ENCODE measurements at regions not wholly inside any gene's neighbourhood (a gene's known extent, or its start where the extent isn't known, plus 50 kb on each side); places are given as distances from the start of the nearest gene placed in this dataset.

GRCh38 chr13:46953941-46954340 lies 57.1 kb upstream of the HTR2A start:
- Histone ChIP-seq H3K27me3 (ENCODE audit: insufficient read depth, low read depth, low read length) (no peaks in the 10 kb centered on the region), H3F3A (ENCODE audit: insufficient read depth, low read length, poor library complexity, severe bottlenecking) (no peaks in the 10 kb centered on the region), H3K4me3 (ENCODE audit: low read length) (no peak overlapping the region), H4K20me1 (ENCODE audit: insufficient read depth) (no peaks in the 10 kb centered on the region), H2AFZ (ENCODE audit: low read depth, low read length) (no peak overlapping the region), H3K79me2 (replicated peaks; ENCODE audit: insufficient read depth, low read length) (no peaks in the 10 kb centered on the region), H3K27ac (ENCODE audit: low read length) (no peak overlapping the region), H3K4me2 (ENCODE audit: low read length) (no peak overlapping the region), H3K36me3 (ENCODE audit: insufficient read depth, low read length) (no peaks in the 10 kb centered on the region), H3K9me3 (ENCODE audit: low read length) (no peaks in the 10 kb centered on the region), H3K9ac (ENCODE audit: low read length) (no peak overlapping the region), H3K9me2 (ENCODE audit: insufficient read depth, low read length) (no peaks in the 10 kb centered on the region)
- no peak for TF ChIP-seq CTCF (IDR thresholded peaks at IDR 0.05; ENCODE audit: poor library complexity, severe bottlenecking)
- no peak for TF ChIP-seq RAD21 (conservative IDR thresholded peaks at IDR 0.05)
- no peak for TF ChIP-seq POLR2AphosphoS5 (IDR thresholded peaks at IDR 0.05)
- no peak for TF ChIP-seq EZH2 (IDR thresholded peaks at IDR 0.05; ENCODE audit: borderline replicate concordance, insufficient read depth, low read length, poor library complexity, severe bottlenecking)
- TF ChIP-seq EP300 (conservative IDR thresholded peaks at IDR 0.05; ENCODE audit: poor library complexity, severe bottlenecking), result no peak
- TF ChIP-seq REST (IDR thresholded peaks at IDR 0.05; ENCODE audit: borderline replicate concordance), result no peak
- TF ChIP-seq MXI1 (conservative IDR thresholded peaks at IDR 0.05; ENCODE audit: poor library complexity, severe bottlenecking), result no peak
- TF ChIP-seq SMC3 (conservative IDR thresholded peaks at IDR 0.05; ENCODE audit: poor library complexity), result no peak
- TF ChIP-seq TAF1 (IDR thresholded peaks at IDR 0.05; ENCODE audit: low read depth), result no peak

GRCh38 chr13:46953331-46953730 lies 56.5 kb upstream of the HTR2A start:
- no peak overlapping the region for H3K27ac ChIP-seq (ENCODE audit: low read length)
- H3K4me3 ChIP-seq (ENCODE audit: low read length), result no peak overlapping the region
- no peak overlapping the region for H2AFZ ChIP-seq (ENCODE audit: low read depth, low read length)
- no peaks in the 10 kb centered on the region for H3K79me2 ChIP-seq (replicated peaks; ENCODE audit: insufficient read depth, low read length)
- H3K4me2 ChIP-seq (ENCODE audit: low read length), result no peak overlapping the region
- no peaks in the 10 kb centered on the region for H3K9me2 ChIP-seq (ENCODE audit: insufficient read depth, low read length)
- no peaks in the 10 kb centered on the region for H3F3A ChIP-seq (ENCODE audit: insufficient read depth, low read length, poor library complexity, severe bottlenecking)
- TF ChIP-seq REST (IDR thresholded peaks at IDR 0.05; ENCODE audit: borderline replicate concordance) (no peak), RAD21 (conservative IDR thresholded peaks at IDR 0.05) (no peak)
- H3K36me3 ChIP-seq (ENCODE audit: insufficient read depth, low read length), result no peaks in the 10 kb centered on the region
- H4K20me1 ChIP-seq (ENCODE audit: insufficient read depth), result no peaks in the 10 kb centered on the region
- H3K27me3 ChIP-seq (ENCODE audit: insufficient read depth, low read depth, low read length), result no peaks in the 10 kb centered on the region
- no peak overlapping the region for H3K9ac ChIP-seq (ENCODE audit: low read length)
- no peaks in the 10 kb centered on the region for H3K9me3 ChIP-seq (ENCODE audit: low read length)

Data from neural cell (in vitro differentiated cells).